ENCODE measurements at regions not wholly inside any gene's neighbourhood (a gene's known extent, or its start where the extent isn't known, plus 50 kb on each side); places are given as distances from the start of the nearest gene placed in this dataset.

GRCh38 chr1:60753036-60753900 is 329.1 kb upstream of the NFIA start:
- Histone ChIP-seq H3K36me3 (ENCODE audit: control insufficient read depth in 2 of 3, insufficient read depth in 3 of 3, low read length in 3 of 3) (no peaks in the 10 kb centered on the region), H3K4me1 (ENCODE audit: control insufficient read depth in 2 of 3, insufficient read depth in 2 of 3, low read depth in 1 of 3, low read length in 3 of 3) (no peaks in the 10 kb centered on the region), H3K27me3 (ENCODE audit: control insufficient read depth, insufficient read depth, low read length) (no peaks in the 10 kb centered on the region), H3K9ac (ENCODE audit: low read length in 3 of 3) (no peak overlapping the region), H3K4me3 (ENCODE audit: low read length in 3 of 3) (no peak overlapping the region), H3K9me3 (ENCODE audit: control insufficient read depth in 2 of 3, insufficient read depth in 1 of 3, low read length in 3 of 3) (no peaks in the 10 kb centered on the region), H3K27ac (ENCODE audit: low read depth in 2 of 2, low read length in 2 of 2) (no peak overlapping the region)
- intact Hi-C loops (cut with DNase I), result no loop called here
- TF ChIP-seq CTCF (IDR thresholded peaks at IDR 0.05; ENCODE audit: borderline replicate concordance, extremely low read depth, insufficient read depth), result no peak
- DNase-seq, result no peak
- FAIRE-seq, result no peak

GRCh38 chr1:60751306-60751705 is 331.1 kb upstream of the NFIA start:
- H3K27ac ChIP-seq (ENCODE audit: low read depth in 2 of 2, low read length in 2 of 2), result no peak overlapping the region
- no peaks in the 10 kb centered on the region for H3K36me3 ChIP-seq (ENCODE audit: control insufficient read depth in 2 of 3, insufficient read depth in 3 of 3, low read length in 3 of 3)
- H3K4me1 ChIP-seq (ENCODE audit: control insufficient read depth in 2 of 3, insufficient read depth in 2 of 3, low read depth in 1 of 3, low read length in 3 of 3), result no peaks in the 10 kb centered on the region
- TF ChIP-seq CTCF (IDR thresholded peaks at IDR 0.05; ENCODE audit: borderline replicate concordance, extremely low read depth, insufficient read depth), result no peak
- no peak overlapping the region for H3K4me3 ChIP-seq (ENCODE audit: low read length in 3 of 3)
- FAIRE-seq (no peak), DNase-seq (no peak)
- no peaks in the 10 kb centered on the region for H3K27me3 ChIP-seq (ENCODE audit: control insufficient read depth, insufficient read depth, low read length)
- H3K9ac ChIP-seq (ENCODE audit: low read length in 3 of 3), result no peak overlapping the region
- no peaks in the 10 kb centered on the region for H3K9me3 ChIP-seq (ENCODE audit: control insufficient read depth in 2 of 3, insufficient read depth in 1 of 3, low read length in 3 of 3)
- intact Hi-C loops (cut with DNase I), result no loop called here

GRCh38 chr1:60747353-60747752 is 335.0 kb upstream of the NFIA start:
- FAIRE-seq, result no peak
- no peak for DNase-seq
- Histone ChIP-seq H3K4me3 (ENCODE audit: low read length in 3 of 3) (no peak overlapping the region), H3K36me3 (ENCODE audit: control insufficient read depth in 2 of 3, insufficient read depth in 3 of 3, low read length in 3 of 3) (no peaks in the 10 kb centered on the region), H3K9ac (ENCODE audit: low read length in 3 of 3) (no peak overlapping the region), H3K27me3 (ENCODE audit: control insufficient read depth, insufficient read depth, low read length) (no peaks in the 10 kb centered on the region), H3K4me1 (ENCODE audit: control insufficient read depth in 2 of 3, insufficient read depth in 2 of 3, low read depth in 1 of 3, low read length in 3 of 3) (no peaks in the 10 kb centered on the region), H3K9me3 (ENCODE audit: control insufficient read depth in 2 of 3, insufficient read depth in 1 of 3, low read length in 3 of 3) (no peaks in the 10 kb centered on the region), H3K27ac (ENCODE audit: low read depth in 2 of 2, low read length in 2 of 2) (no peak overlapping the region)
- intact Hi-C loops (cut with DNase I), result no loop called here
- TF ChIP-seq CTCF (IDR thresholded peaks at IDR 0.05; ENCODE audit: borderline replicate concordance, extremely low read depth, insufficient read depth), result no peak
